Stimulated activated CD8-positive, alpha-beta memory T cell treated with anti-CD3 and anti-CD28 coated beads, Interleukin-12 subunit alpha, Interleukin-12 subunit beta, amount 100 ng/mL, for 4 hours (primary cell): ENCODE measurements at regions not wholly inside any gene's neighbourhood (a gene's known extent, or its start where the extent isn't known, plus 50 kb on each side); places are given as distances from the start of the nearest gene placed in this dataset.

Experiments
- DNase-seq: peaks from one replicate; pipeline ENCODE4 v3.0.0-alpha.2; 2020; ENCODE audit warnings: low read depth

GRCh38 chr7:68485253-68485917 lies 1112.9 kb upstream of the AUTS2 start:
- no peak for DNase-seq

GRCh38 chr7:68488341-68489060 lies 1109.8 kb upstream of the AUTS2 start:
- no peak for DNase-seq

GRCh38 chr7:68491523-68492358 lies 1106.5 kb upstream of the AUTS2 start:
- DNase-seq = no peak

- no peak for DNase-seq
These were observed 1106.0 kb upstream of the AUTS2 start for GRCh38 chr7:68492359-68492690.

- DNase-seq = no peak
These were observed 1094.9 kb upstream of the AUTS2 start for GRCh38 chr7:68503400-68503799.

GRCh38 chr7:68504716-68505115 lies 1093.6 kb upstream of the AUTS2 start:
- no peak for DNase-seq

- no peak for DNase-seq
These were observed 1092.6 kb upstream of the AUTS2 start for GRCh38 chr7:68505721-68506120.

GRCh38 chr7:68507668-68508067 lies 1090.6 kb upstream of the AUTS2 start:
- no peak for DNase-seq

GRCh38 chr7:68509054-68509453 lies 1089.2 kb upstream of the AUTS2 start:
- DNase-seq = no peak

- DNase-seq = no peak
These were observed 1088.7 kb upstream of the AUTS2 start for GRCh38 chr7:68509603-68510002.

GRCh38 chr7:68511281-68511680 lies 1087.0 kb upstream of the AUTS2 start:
- DNase-seq = no peak

- no peak for DNase-seq
These were observed 1085.8 kb upstream of the AUTS2 start for GRCh38 chr7:68512466-68512865.

- no peak for DNase-seq
These were observed 1080.2 kb upstream of the AUTS2 start for GRCh38 chr7:68518060-68518459.

GRCh38 chr7:68524126-68524525 lies 1074.1 kb upstream of the AUTS2 start:
- DNase-seq = no peak

GRCh38 chr7:68529221-68529620 lies 1069.1 kb upstream of the AUTS2 start:
- no peak for DNase-seq

- no peak for DNase-seq
These were observed 1063.0 kb upstream of the AUTS2 start for GRCh38 chr7:68535266-68535665.

GRCh38 chr7:68537051-68537773 lies 1061.1 kb upstream of the AUTS2 start:
- DNase-seq = no peak

- DNase-seq = no peak
These were observed 1060.6 kb upstream of the AUTS2 start for GRCh38 chr7:68537774-68538071.

- DNase-seq = no peak
These were observed 1055.4 kb upstream of the AUTS2 start for GRCh38 chr7:68542831-68543230.

- no peak for DNase-seq
These were observed 1053.4 kb upstream of the AUTS2 start for GRCh38 chr7:68544851-68545250.

- no peak for DNase-seq
These were observed 1051.1 kb upstream of the AUTS2 start for GRCh38 chr7:68547181-68547580.

- no peak for DNase-seq
These were observed 1050.5 kb upstream of the AUTS2 start for GRCh38 chr7:68547799-68548198.

- no peak for DNase-seq
These were observed 1048.2 kb upstream of the AUTS2 start for GRCh38 chr7:68550027-68550426.
